ENCODE measurements at regions not wholly inside any gene's neighbourhood (a gene's known extent, or its start where the extent isn't known, plus 50 kb on each side); places are given as distances from the start of the nearest gene placed in this dataset.

DNA sequence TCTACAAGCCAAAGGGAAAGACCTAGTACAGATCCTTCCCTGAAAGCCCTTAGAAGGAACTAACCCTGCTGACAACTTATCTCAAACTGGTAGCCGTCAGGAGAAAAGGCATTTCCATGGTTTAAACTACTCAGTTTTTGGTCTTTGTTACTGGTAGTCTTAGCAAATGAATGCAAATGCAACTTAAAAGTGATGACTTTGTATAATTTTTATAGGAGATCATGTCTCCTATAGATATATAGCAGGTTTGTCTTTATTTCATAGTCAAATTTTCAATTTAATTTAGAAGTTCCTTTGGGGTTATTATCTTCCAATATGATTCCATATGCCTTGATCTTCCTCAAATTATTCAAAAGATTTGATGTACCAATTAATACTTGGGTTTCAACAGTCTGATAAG, 1173.0 kb upstream of the CNTN5 start:
- TF ChIP-seq, protein P1, sequence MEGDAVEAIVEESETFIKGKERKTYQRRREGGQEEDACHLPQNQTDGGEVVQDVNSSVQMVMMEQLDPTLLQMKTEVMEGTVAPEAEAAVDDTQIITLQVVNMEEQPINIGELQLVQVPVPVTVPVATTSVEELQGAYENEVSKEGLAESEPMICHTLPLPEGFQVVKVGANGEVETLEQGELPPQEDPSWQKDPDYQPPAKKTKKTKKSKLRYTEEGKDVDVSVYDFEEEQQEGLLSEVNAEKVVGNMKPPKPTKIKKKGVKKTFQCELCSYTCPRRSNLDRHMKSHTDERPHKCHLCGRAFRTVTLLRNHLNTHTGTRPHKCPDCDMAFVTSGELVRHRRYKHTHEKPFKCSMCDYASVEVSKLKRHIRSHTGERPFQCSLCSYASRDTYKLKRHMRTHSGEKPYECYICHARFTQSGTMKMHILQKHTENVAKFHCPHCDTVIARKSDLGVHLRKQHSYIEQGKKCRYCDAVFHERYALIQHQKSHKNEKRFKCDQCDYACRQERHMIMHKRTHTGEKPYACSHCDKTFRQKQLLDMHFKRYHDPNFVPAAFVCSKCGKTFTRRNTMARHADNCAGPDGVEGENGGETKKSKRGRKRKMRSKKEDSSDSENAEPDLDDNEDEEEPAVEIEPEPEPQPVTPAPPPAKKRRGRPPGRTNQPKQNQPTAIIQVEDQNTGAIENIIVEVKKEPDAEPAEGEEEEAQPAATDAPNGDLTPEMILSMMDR (conservative IDR thresholded peaks at IDR 0.05; ENCODE audit: low read depth, low read length): no peak
- TF ChIP-seq MAFK (IDR thresholded peaks at IDR 0.05; ENCODE audit: low read depth, low read length): 0 out of 2 replicates have a peak, but pooled peaks have one; percentile 24

Data from IMR-90 (cell line).